CD4-positive, alpha-beta memory T cell (primary cell): ENCODE measurements at regions not wholly inside any gene's neighbourhood (a gene's known extent, or its start where the extent isn't known, plus 50 kb on each side); places are given as distances from the start of the nearest gene placed in this dataset.

Source experiments
- CTCF ChIA-PET: fragments of 350-600 bp; sonication (Branson Sonifier 250); formaldehyde crosslinking; loops from one replicate; lab custom pipeline; 2021; ENCODE audit warnings: inconsistent platforms; ENCODE audit not compliant: partially characterized antibody; lab: Charles Lee
- POLR2A ChIA-PET: fragments of 350-600 bp; sonication (Branson Sonifier 250); formaldehyde crosslinking; loops from one replicate; lab custom pipeline; 2021; ENCODE audit not compliant: partially characterized antibody; lab: Charles Lee
- DNase-seq, 5 donors: peaks; one replicate each; pipeline versions ENCODE4 v3.0.0 to v3.0.0-alpha.2; 2020 to 2022; ENCODE audit warnings: mixed read lengths in 1 of 5
- H3K27ac ChIP-seq: one replicate; pipeline ENCODE4 v1.7.0; 2013; ENCODE audit warnings: low read depth, low read length
- H3K27me3 ChIP-seq: 2 replicates; pipeline ENCODE4 v1.7.0; 2013; ENCODE audit warnings: mild to moderate bottlenecking, low read length, moderate library complexity; ENCODE audit not compliant: insufficient read depth
- H3K36me3 ChIP-seq: 2 replicates; pipeline ENCODE4 v1.7.0; 2013; ENCODE audit warnings: mild to moderate bottlenecking, low read length, moderate library complexity; ENCODE audit not compliant: insufficient read depth
- H3K4me1 ChIP-seq: 2 replicates; pipeline ENCODE4 v1.7.0; 2013; ENCODE audit warnings: mild to moderate bottlenecking, low read length, moderate library complexity; ENCODE audit not compliant: insufficient read depth
- H3K4me3 ChIP-seq, 2 donors: one replicate each; pipeline ENCODE4 v1.7.0; 2013; ENCODE audit warnings: low read length in 2 of 2, mild to moderate bottlenecking in 1 of 2
- H3K9me3 ChIP-seq, 2 donors: one replicate each; pipeline ENCODE4 v1.7.0; 2013; ENCODE audit warnings: low read length in 2 of 2, control low read depth in 1 of 2; ENCODE audit not compliant: control insufficient read depth in 1 of 2
- H3K27ac Mint-ChIP-seq, 7 donors: one replicate each; pipeline ENCODE4 v1.8.0; 2020 to 2021; ENCODE audit warnings: mixed read lengths in 7 of 7, mild to moderate bottlenecking in 6 of 7, inconsistent platforms in 3 of 7, moderate library complexity in 3 of 7
- H3K27me3 Mint-ChIP-seq, 2 donors: one replicate each; pipeline ENCODE4 v1.8.0; 2020 to 2021; ENCODE audit warnings: mixed read lengths in 2 of 2
- H3K36me3 Mint-ChIP-seq, 2 donors: one replicate each; pipeline ENCODE4 v1.8.0; 2020 to 2021; ENCODE audit warnings: mixed read lengths in 2 of 2, inconsistent platforms in 1 of 2, mild to moderate bottlenecking in 1 of 2
- H3K4me1 Mint-ChIP-seq, 4 donors: one replicate each; pipeline ENCODE4 v1.8.0; 2020 to 2021; ENCODE audit warnings: mixed read lengths in 4 of 4, mild to moderate bottlenecking in 1 of 4
- H3K4me3 Mint-ChIP-seq, 8 donors: one replicate each; pipeline ENCODE4 v1.8.0; 2020 to 2021; ENCODE audit warnings: mixed read lengths in 8 of 8, mild to moderate bottlenecking in 7 of 8, moderate library complexity in 6 of 8, inconsistent platforms in 3 of 8
- H3K9me3 Mint-ChIP-seq, 8 donors: one replicate each; pipeline ENCODE4 v1.8.0; 2020 to 2021; ENCODE audit warnings: mixed read lengths in 8 of 8, mild to moderate bottlenecking in 5 of 8, inconsistent platforms in 3 of 8, moderate library complexity in 1 of 8
- intact Hi-C: fragments of 100-400 bp; cut with micrococcal nuclease; formaldehyde crosslinking; loops from one replicate; pipeline ENCODE4 v1.15.1; 2023

DNA sequence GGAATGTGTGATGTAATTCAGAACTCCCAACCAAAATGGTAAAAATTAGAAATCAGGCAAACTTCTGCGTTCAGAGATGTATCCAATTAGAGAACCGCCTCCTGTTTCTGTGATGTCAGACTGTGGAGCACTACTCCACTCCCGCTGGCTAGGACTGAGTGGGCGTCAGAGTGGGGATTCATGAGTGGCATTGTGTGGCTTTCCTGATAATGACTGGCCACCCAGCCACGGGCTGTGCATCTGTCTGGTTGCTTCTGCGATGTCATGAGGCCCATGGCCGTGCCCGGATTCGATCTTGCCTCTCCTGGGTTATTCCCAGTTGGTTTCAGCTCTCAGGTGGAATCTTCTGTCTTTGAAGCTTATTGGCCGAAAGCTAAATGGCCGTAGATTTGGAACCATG is 87.1 kb upstream of the KCNA1 start:
- no peak overlapping the region for H3K27ac Mint-ChIP-seq
- H3K9me3 Mint-ChIP-seq: no peaks in the 10 kb centered on the region
- H3K4me1 Mint-ChIP-seq: peaks cover 29 to 54% (median 43%) of the 10 kb centered on the region in 4 donors
- Histone ChIP-seq H3K9me3 (no peaks in the 10 kb centered on the region), H3K27ac (no peak overlapping the region), H3K4me1 (peaks cover 50% of the 10 kb centered on the region), H3K36me3 (no peaks in the 10 kb centered on the region), H3K4me3 (no peak overlapping the region), H3K27me3 (no peaks in the 10 kb centered on the region)
- intact Hi-C loops: no loop called here
- H3K27me3 Mint-ChIP-seq: peaks cover 0 to 2% of the 10 kb centered on the region in 2 donors
- H3K36me3 Mint-ChIP-seq: no peaks in the 10 kb centered on the region
- ChIA-PET CTCF (interaction anchor here (1.9 kb wide), 1 partner anchor 27 kb away, joined by 5 read pairs; no protein-coding TSS in a partner anchor), POLR2A (interaction anchor here (1.2 kb wide), 2 partner anchors 16 to 17 kb away, joined by 3 read pairs; no protein-coding TSS in a partner anchor)
- no peak overlapping the region for H3K4me3 Mint-ChIP-seq
- DNase-seq: no peak

DNA sequence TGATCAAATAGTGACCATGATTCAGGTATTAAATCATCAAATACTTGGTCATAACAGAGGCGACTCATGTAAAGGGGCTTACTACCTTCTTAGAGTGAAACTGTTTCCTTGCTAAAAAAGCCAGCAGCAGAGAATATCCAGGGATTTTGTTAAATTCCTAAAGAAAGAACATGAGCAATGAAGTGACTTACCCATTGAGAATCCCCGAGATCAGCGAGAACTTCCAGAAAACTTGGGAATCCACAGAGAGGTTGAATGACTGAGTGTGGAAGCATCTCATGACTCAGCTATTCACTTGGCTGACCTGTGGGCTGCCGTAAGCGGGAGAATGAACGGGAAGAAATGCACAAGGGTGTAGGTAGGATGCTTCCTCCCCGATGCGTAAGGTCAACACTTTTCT is 85.3 kb upstream of the KCNA1 start:
- peaks cover 55% of the 10 kb centered on the region for H3K4me1 ChIP-seq
- H3K4me1 Mint-ChIP-seq: peaks cover 34 to 62% (median 50%) of the 10 kb centered on the region in 4 donors
- H3K9me3 Mint-ChIP-seq: no peaks in the 10 kb centered on the region
- H3K27me3 ChIP-seq: no peaks in the 10 kb centered on the region
- H3K4me3 Mint-ChIP-seq: peak overlapping the region in 2 of 8 donors; percentile 6 to 13
- no peaks in the 10 kb centered on the region for H3K9me3 ChIP-seq
- POLR2A ChIA-PET: interaction anchor here (0.7 to 1.4 kb wide), 2 partner anchors 10 to 15 kb away, joined by 3 read pairs; no protein-coding TSS in a partner anchor
- H3K36me3 Mint-ChIP-seq: no peaks in the 10 kb centered on the region
- H3K27me3 Mint-ChIP-seq: no peaks in the 10 kb centered on the region
- intact Hi-C loops: no loop called here
- no peaks in the 10 kb centered on the region for H3K36me3 ChIP-seq
- CTCF ChIA-PET: interaction anchor here (1.2 to 1.9 kb wide), 2 partner anchors 25 to 33 kb away, joined by 3 to 5 read pairs; no protein-coding TSS in a partner anchor
- H3K27ac Mint-ChIP-seq: no peak overlapping the region
- no peak overlapping the region for H3K27ac ChIP-seq
- no peak for DNase-seq
- no peak overlapping the region for H3K4me3 ChIP-seq

DNA sequence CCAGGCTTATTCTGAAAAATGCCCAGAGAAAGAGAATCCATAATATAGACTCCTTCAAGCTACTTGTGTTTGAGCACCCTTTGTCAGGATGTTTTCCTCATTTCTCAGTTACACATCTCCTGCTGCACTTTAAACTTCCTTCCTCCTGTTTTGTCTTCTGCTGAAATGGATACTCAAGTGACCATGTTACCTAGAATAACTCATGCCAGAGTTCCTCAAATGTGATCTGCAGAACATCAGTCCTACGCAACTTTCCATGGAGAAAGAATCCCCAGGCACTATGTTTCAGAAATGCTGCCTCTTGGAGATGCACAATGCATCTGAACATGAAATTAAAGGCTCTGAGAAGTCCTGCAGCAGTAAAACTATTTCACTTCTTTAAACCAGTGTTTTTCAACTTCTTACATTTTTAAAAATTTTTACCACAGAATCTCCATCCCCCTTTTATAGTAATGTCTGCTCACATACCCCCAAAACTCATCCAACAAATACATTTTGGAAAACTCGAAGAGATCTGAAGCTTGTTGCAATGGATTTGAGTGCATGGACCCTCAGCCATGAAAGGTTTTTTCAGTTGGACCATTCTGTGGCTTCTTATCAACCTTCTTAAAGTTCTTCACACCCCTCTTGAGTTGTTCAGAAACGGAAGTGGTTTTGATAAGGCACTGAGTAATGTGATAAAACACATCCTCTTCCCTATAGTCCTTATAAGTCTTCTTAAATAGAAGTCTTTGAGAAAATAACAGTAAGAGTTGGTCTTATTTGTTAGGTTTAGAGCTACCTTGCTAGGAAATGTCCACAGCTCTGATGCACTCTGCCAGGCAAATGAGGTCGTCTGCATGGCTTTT is 84.5 kb upstream of the KCNA1 start:
- ChIA-PET POLR2A (interaction anchor here (0.7 to 1.4 kb wide), 3 partner anchors 11 to 18 kb away, joined by 3 to 5 read pairs (median 3); no protein-coding TSS in a partner anchor), CTCF (interaction anchor here (0.9 to 1.3 kb wide), 2 partner anchors 32 to 33 kb away, joined by 3 to 4 read pairs; no protein-coding TSS in a partner anchor)
- peaks cover 41 to 70% (median 59%) of the 10 kb centered on the region in 4 donors for H3K4me1 Mint-ChIP-seq
- Histone ChIP-seq H3K27ac (no peak overlapping the region), H3K27me3 (no peaks in the 10 kb centered on the region), H3K4me3 (no peak overlapping the region), H3K4me1 (peaks cover 64% of the 10 kb centered on the region), H3K9me3 (no peaks in the 10 kb centered on the region), H3K36me3 (no peaks in the 10 kb centered on the region)
- peak overlapping the region; percentile 62 to 87 (median 78) for H3K27ac Mint-ChIP-seq
- peak in 2 of 5 donors; percentile 27 to 39 for DNase-seq
- H3K36me3 Mint-ChIP-seq: no peaks in the 10 kb centered on the region
- peak overlapping the region in 6 of 8 donors; percentile 29 to 72 (median 62) for H3K4me3 Mint-ChIP-seq
- intact Hi-C loops: no loop called here
- H3K9me3 Mint-ChIP-seq: no peaks in the 10 kb centered on the region
- H3K27me3 Mint-ChIP-seq: no peaks in the 10 kb centered on the region

DNA sequence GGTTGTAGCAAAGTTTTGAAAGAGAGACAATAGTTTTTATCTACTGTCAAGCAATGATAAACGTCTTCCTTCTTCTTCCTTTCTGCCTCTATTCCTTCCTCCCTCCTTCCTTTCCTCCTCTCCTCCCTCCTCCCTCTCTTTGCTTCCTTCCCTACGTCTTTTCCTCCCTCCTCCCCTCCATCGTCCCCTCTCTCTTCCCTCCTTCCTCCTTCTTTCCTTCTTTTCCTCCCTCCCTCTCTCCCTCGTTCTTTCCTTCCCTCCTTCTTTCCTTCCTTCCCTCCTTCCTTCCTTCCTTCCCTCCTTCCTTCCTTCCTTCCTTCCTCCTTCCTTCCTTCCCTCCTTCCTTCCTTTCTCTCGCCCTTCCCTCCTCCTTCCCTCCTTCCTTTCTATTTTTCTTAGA is 82.8 kb upstream of the KCNA1 start:
- H3K4me1 Mint-ChIP-seq: peaks cover 44 to 81% (median 64%) of the 10 kb centered on the region in 4 donors
- no peaks in the 10 kb centered on the region for H3K36me3 Mint-ChIP-seq
- no peaks in the 10 kb centered on the region for H3K36me3 ChIP-seq
- peak overlapping the region in 3 of 7 donors; percentile 29 to 81 (median 74) for H3K27ac Mint-ChIP-seq
- peaks cover 71% of the 10 kb centered on the region for H3K4me1 ChIP-seq
- peak overlapping the region in 2 of 8 donors; percentile 30 to 52 for H3K4me3 Mint-ChIP-seq
- H3K9me3 ChIP-seq: no peaks in the 10 kb centered on the region
- no peaks in the 10 kb centered on the region for H3K27me3 ChIP-seq
- ChIA-PET POLR2A (no interaction called here), CTCF (no interaction called here)
- H3K9me3 Mint-ChIP-seq: no peaks in the 10 kb centered on the region
- H3K27me3 Mint-ChIP-seq: no peaks in the 10 kb centered on the region
- H3K27ac ChIP-seq: no peak overlapping the region
- no peak overlapping the region for H3K4me3 ChIP-seq
- intact Hi-C loops: no loop called here
- no peak for DNase-seq

DNA sequence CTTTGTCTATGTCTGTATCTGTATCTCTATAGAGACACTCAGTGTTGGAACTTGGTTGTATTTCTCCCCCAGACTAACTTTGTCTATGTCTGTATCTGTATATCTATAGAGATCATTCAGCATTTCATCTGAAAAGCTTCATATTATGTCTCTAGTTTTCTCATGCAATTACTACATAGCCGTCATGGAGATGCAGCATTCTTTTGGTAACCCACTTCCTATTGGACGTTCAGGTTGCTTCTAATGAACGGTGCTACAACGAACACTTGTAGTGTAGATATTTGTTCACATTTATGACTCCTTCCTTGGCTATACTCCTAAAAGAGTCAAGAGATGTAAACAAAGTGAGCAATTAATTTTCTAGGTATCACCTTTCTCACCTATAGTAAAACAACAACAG is 81.5 kb upstream of the KCNA1 start:
- Mint-ChIP-seq H3K27me3 (no peaks in the 10 kb centered on the region), H3K27ac (peak overlapping the region in 5 of 7 donors; percentile 24 to 82 (median 58)), H3K4me3 (peak overlapping the region in 7 of 8 donors; percentile 1 to 72 (median 45)), H3K4me1 (peaks cover 44 to 86% (median 64%) of the 10 kb centered on the region in 4 donors), H3K9me3 (peaks cover 0 to 1% (median 0%) of the 10 kb centered on the region in 8 donors), H3K36me3 (no peaks in the 10 kb centered on the region)
- H3K4me1 ChIP-seq: peaks cover 71% of the 10 kb centered on the region
- no peaks in the 10 kb centered on the region for H3K36me3 ChIP-seq
- no peaks in the 10 kb centered on the region for H3K27me3 ChIP-seq
- H3K27ac ChIP-seq: no peak overlapping the region
- no peak for DNase-seq
- H3K9me3 ChIP-seq: no peaks in the 10 kb centered on the region
- ChIA-PET POLR2A (interaction anchor here (1.7 kb wide), 1 partner anchor 20 kb away, joined by 4 read pairs; no protein-coding TSS in a partner anchor), CTCF (interaction anchor here (1.4 kb wide), 1 partner anchor 21 kb away, joined by 5 read pairs; no protein-coding TSS in a partner anchor)
- intact Hi-C loops: no loop called here
- H3K4me3 ChIP-seq: no peak overlapping the region

DNA sequence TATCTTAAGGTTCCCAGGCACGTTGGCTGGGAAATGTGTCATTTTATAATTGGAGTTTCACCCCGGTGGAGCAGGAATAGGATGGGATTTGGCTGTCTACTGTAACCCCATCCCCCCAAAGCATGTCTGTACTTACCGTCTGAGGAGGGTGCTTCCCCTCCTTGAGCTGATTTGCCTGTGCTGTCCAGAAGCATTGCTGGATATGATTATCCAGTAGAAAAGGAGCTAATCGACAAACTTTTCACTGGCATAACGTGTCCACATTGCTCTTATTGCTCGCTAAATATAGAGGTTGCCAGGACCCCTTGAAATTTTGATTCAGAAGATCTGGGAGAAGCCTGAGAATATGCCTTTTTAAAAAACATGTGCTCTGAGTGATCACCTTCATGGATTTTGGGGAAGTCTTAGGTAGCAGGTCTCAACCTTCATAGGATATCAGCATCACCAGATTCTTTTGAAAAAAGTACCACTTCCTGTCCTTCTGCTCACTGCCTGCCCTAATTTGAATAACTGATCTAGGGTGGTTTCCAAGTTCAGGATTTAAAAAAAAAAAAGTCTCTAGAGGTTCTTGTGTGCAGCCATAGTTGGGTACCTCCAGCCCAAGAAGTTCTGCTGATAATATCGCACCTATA is 80.4 kb upstream of the KCNA1 start:
- Histone ChIP-seq H3K9me3 (no peaks in the 10 kb centered on the region), H3K27me3 (no peaks in the 10 kb centered on the region), H3K27ac (no peak overlapping the region), H3K4me3 (peak overlapping the region in 1 of 2 donors; percentile 33), H3K36me3 (no peaks in the 10 kb centered on the region), H3K4me1 (peaks cover 67% of the 10 kb centered on the region)
- Mint-ChIP-seq H3K27me3 (no peaks in the 10 kb centered on the region), H3K9me3 (peaks cover 0 to 3% (median 0%) of the 10 kb centered on the region in 8 donors), H3K27ac (peak overlapping the region; percentile 58 to 96 (median 81)), H3K4me1 (peaks cover 43 to 80% (median 61%) of the 10 kb centered on the region in 4 donors), H3K36me3 (no peaks in the 10 kb centered on the region), H3K4me3 (peak overlapping the region; percentile 65 to 82 (median 74))
- intact Hi-C loops: no loop called here
- CTCF ChIA-PET: interaction anchor here (1.0 to 1.2 kb wide), 2 partner anchors 26 to 27 kb away, joined by 3 to 6 read pairs; no protein-coding TSS in a partner anchor
- peak; percentile 48 to 70 (median 58) for DNase-seq
- POLR2A ChIA-PET: interaction anchor here (1.7 kb wide), 1 partner anchor 21 kb away, joined by 4 read pairs; no protein-coding TSS in a partner anchor
